Muscle of leg (tissue), 3 donors: ENCODE measurements at regions not wholly inside any gene's neighbourhood (a gene's known extent, or its start where the extent isn't known, plus 50 kb on each side); places are given as distances from the start of the nearest gene placed in this dataset.
A peak's percentile ranks its signal among the peaks of the same experiment; 100 is the strongest.

ENCODE experiments used
- DNase-seq: peaks from one replicate; pipeline ENCODE4 v3.0.0; 2013
- H3K27ac ChIP-seq: one replicate; pipeline ENCODE4 v1.5.1; 2013; ENCODE audit warnings: mild to moderate bottlenecking, low read length, control low read depth
- H3K27me3 ChIP-seq: one replicate; pipeline ENCODE4 v1.6.1; 2013; ENCODE audit warnings: low read length; ENCODE audit not compliant: control insufficient read depth, insufficient read depth
- H3K36me3 ChIP-seq: one replicate; pipeline ENCODE4 v1.6.1; 2013; ENCODE audit warnings: low read length; ENCODE audit not compliant: control insufficient read depth, insufficient read depth
- H3K4me1 ChIP-seq: one replicate; pipeline ENCODE4 v1.6.1; 2013; ENCODE audit warnings: low read length; ENCODE audit not compliant: control insufficient read depth, insufficient read depth
- H3K4me3 ChIP-seq: one replicate; pipeline ENCODE4 v1.5.1; 2013; ENCODE audit warnings: low read length, control low read depth
- H3K9me3 ChIP-seq: replicated peaks from 2 replicates; pipeline ENCODE4 v1.6.1; 2013; ENCODE audit warnings: low read depth, low read length; ENCODE audit not compliant: control insufficient read depth
- WGBS: methylation state at CpG from one replicate; pipeline ENCODE4 v1.1.5; 2013; ENCODE audit warnings: missing lambda C conversion rate; ENCODE audit not compliant: insufficient coverage; 5-methylcytosine and 5-hydroxymethylcytosine counted together

DNA sequence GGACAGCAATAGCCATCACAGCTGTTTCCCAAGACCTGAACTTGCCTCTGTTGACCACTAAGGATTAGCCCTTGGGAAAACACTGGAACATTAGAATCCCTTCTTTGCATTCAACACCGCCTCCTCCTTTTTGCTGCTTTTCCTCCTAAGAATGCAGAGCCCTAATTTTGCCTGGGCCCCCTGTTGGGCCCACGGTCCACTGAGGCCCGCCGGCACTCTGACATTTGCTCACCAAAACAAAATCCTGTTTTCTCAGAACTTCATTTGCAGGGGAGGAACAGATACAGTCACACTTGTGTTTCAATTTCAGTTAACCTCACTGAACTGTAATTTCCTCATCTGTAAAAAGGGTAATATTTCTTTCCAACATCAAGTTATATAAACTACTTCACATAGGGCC, 116.0 kb upstream of the JARID2 start:
- no peak overlapping the region for H3K27ac ChIP-seq
- H3K4me1 ChIP-seq, result no peaks in the 10 kb centered on the region
- WGBS, result 77% methylated on average over 1 of the region's 4 CpGs

DNA sequence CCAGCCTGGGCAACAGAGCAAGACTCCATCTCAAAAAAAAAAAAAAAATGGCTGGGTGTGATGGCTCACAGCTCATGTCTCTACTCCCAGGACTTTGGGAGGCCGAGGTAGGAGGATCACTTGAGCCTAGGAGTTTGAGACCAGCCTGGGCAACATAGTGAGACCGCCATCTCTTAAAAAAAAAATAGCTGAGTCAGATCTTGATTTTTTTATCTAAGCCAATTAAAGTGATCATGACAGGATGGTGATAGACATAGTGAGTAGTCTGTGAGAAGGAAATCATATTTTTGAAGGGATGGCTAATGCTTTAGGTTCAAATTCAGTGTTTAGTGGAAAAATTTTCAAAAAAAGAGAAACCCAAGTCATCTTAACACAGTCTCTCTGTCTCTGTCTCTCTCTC, 114.6 kb upstream of the JARID2 start:
- 100% methylated on average over 1 of the region's 2 CpGs for WGBS
- DNase-seq, result no peak
- Histone ChIP-seq H3K4me3 (no peak overlapping the region), H3K9me3 (no peaks in the 10 kb centered on the region), H3K36me3 (no peaks in the 10 kb centered on the region), H3K27me3 (no peaks in the 10 kb centered on the region), H3K4me1 (no peaks in the 10 kb centered on the region), H3K27ac (no peak overlapping the region)

More for the DNA sequence above, 116.0 kb upstream of the JARID2 start:
- Histone ChIP-seq H3K9me3 (no peaks in the 10 kb centered on the region), H3K4me3 (no peak overlapping the region), H3K36me3 (no peaks in the 10 kb centered on the region), H3K27me3 (no peaks in the 10 kb centered on the region)
- no peak for DNase-seq

DNA sequence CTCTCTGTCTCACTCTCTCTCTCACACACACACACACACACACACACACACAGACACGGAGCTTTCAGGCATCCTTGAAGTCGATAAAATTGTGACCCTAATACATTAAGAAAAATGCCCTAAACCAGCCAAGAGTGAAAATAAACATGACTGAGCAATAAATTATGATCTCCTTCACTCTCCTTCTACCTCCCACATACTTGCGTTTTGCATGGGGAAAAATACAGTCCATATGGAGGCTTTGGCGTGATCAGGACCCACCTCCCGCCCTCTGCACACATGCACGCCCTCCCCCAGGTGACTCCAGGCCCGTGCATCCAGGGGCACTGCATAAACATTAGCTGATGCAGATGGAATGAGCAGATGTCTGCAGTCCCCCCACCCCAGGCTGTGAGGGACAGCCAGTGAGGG, 114.2 kb upstream of the JARID2 start:
- Histone ChIP-seq H3K36me3 (no peaks in the 10 kb centered on the region), H3K4me3 (no peak overlapping the region), H3K27me3 (no peaks in the 10 kb centered on the region), H3K4me1 (no peaks in the 10 kb centered on the region), H3K27ac (no peak overlapping the region), H3K9me3 (no peaks in the 10 kb centered on the region)
- DNase-seq, result no peak
- WGBS, result 13% methylated on average over 3 of the region's 7 CpGs

DNA sequence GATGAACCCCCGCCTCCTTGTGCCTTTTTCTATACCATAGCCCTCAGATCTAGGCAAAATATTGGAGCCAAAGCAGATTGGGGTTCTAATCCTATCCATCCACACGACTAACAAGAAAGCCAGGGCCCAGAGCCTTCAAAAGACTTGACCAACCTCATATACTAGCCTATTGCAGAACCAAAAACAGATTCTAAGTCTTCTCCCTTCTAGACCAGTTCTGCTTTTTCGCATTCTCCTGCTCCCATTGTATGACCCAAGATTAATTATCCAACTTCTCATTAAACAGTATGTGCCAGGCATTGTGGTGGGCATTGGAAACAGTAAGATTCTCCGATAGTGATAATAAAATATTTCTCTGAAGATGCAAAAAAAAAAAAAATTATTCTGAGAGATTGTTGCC, 113.7 kb upstream of the JARID2 start:
- no peaks in the 10 kb centered on the region for H3K9me3 ChIP-seq
- no peaks in the 10 kb centered on the region for H3K36me3 ChIP-seq
- no peaks in the 10 kb centered on the region for H3K4me1 ChIP-seq
- no peak overlapping the region for H3K27ac ChIP-seq
- no peak overlapping the region for H3K4me3 ChIP-seq
- DNase-seq, result no peak
- H3K27me3 ChIP-seq, result no peaks in the 10 kb centered on the region
- WGBS, result 91% methylated on average over 1 of the region's 4 CpGs

DNA sequence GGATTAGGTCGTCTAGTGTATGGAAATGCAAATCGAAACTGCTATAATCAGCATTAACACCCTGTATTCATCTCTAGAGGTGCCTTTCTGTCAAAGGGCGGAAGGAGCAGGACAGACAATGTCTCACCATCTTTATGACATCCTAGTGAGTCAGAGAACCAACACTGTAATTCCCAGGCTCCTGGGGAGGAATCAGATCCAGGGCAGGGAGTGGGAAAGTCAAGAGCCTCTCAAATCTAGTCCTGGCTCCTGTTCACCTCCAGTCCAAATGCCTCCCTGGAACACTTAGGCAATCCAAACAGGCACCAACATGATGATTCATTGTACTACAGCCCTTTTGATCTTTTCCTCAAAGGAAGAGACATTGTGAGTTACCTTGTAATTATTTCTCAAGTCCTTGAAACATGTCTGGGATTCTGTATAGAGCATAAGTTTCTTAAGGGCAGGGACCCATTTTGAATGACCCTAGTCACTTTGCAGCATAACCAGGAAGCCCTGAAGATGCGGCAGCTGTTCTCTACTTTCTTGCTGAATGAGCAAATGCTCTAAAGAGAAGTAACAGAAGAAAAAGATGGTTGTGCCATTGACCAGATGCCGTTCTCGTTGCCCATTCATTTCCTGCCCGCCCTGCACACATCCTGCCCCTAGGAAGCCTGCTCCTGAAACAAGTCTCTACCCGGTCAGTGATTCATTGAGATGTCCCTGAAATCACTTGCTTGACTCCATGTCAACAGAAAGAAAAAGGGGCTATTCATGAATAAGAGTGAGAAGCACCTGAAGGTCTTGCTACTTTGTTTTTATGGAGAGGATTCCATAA, 112.8 kb upstream of the JARID2 start:
- WGBS, result no CpG with 5 or more reads among the region's 8 CpGs
- Histone ChIP-seq H3K9me3 (no peaks in the 10 kb centered on the region), H3K4me3 (no peak overlapping the region), H3K4me1 (no peaks in the 10 kb centered on the region), H3K36me3 (no peaks in the 10 kb centered on the region), H3K27ac (no peak overlapping the region), H3K27me3 (no peaks in the 10 kb centered on the region)
- DNase-seq, result peak; percentile 19

DNA sequence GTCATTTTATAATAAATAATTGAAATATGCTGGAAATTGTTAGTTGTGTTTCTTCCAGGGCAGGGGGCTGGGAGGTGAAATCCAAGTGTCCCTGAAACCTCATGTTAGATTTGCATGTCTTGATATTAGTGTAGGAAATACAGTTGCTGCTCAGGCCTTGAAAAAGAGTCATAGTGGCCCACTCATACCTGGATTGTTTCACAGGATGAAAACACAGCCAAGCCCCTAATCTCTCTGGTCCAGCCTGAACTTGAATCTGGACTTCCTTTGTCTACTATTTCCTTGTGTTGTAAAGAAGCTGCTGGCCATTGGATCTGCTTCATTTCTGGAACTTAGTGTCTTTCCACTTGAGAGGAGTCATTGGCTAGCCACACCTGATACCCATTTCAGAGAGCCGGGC, 108.8 kb upstream of the JARID2 start:
- no CpG with 5 or more reads among the region's 1 CpG for WGBS
- H3K4me1 ChIP-seq, result no peaks in the 10 kb centered on the region
- H3K9me3 ChIP-seq, result no peaks in the 10 kb centered on the region
- H3K27ac ChIP-seq, result no peak overlapping the region
- H3K36me3 ChIP-seq, result no peaks in the 10 kb centered on the region
- no peak overlapping the region for H3K4me3 ChIP-seq
- no peaks in the 10 kb centered on the region for H3K27me3 ChIP-seq
- DNase-seq, result no peak

DNA sequence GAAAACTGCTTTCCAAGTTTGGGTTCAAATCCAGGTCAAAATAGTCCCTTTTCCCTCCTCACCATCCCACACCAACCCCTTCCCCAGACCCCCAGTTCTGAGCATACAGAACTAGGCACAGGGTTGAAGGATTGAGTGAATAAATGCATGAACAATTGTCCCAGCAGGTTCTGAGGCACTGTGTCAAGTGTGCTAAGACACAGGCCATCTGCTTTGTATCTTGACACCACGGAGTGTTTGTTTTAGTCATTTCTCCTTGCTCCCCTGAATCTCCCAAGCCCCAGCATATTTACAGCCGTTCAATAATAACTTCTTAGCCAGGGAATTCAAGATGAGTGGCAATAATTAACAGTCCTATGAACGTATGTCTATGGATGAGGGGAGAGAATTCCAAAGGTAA, 102.8 kb upstream of the JARID2 start:
- WGBS, result 80% methylated on average over 1 of the region's 3 CpGs
- no peak overlapping the region for H3K27ac ChIP-seq

DNA sequence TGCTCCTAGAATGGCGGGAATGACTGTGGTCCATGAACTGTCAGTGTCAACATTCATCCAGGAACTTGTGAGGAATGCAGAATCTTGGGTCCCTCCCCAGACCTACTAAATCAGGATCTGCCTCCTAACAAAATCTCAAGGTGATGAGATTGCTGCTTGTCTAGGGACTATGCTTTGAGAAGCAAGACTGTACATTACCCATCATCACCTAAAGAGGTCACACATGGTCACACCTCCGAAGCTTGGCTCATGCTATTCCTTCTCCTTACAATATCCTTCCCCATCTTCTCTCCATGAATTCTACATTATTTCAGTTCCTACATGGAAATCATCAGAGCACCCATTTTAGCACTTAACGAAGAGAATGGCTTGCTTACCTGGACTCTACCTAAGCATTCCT, 102.3 kb upstream of the JARID2 start:
- no peaks in the 10 kb centered on the region for H3K36me3 ChIP-seq
- peaks cover 2% of the 10 kb centered on the region for H3K4me1 ChIP-seq
- H3K27ac ChIP-seq, result no peak overlapping the region
- no peak for DNase-seq
- no peak overlapping the region for H3K4me3 ChIP-seq
- 60% methylated on average over 1 of the region's 3 CpGs for WGBS
- H3K9me3 ChIP-seq, result no peaks in the 10 kb centered on the region
- H3K27me3 ChIP-seq, result no peaks in the 10 kb centered on the region

More for the DNA sequence above, 102.8 kb upstream of the JARID2 start:
- Histone ChIP-seq H3K4me1 (no peaks in the 10 kb centered on the region), H3K4me3 (no peak overlapping the region), H3K27me3 (no peaks in the 10 kb centered on the region), H3K36me3 (no peaks in the 10 kb centered on the region), H3K9me3 (no peaks in the 10 kb centered on the region)
- no peak for DNase-seq

DNA sequence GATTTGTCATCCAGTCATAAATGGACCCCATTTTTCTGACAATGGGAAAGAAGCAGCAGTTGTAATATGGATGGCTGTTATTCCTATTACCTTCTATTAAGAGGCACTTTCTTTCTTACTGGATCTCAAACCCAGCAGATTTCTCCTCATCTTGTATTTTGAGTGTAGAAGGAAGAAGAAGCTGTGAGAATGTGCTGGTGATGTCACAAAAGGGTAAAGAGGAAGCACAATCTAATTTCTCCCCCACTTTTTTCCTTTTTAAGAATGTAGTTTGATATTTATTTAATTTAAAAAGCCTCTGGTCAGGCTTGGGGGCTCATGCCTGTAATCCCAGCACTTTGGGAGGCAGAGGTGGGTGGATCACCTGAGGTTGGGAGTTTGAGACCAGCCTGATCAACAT, 100.0 kb upstream of the JARID2 start:
- DNase-seq, result no peak
- Histone ChIP-seq H3K36me3 (no peaks in the 10 kb centered on the region), H3K9me3 (no peaks in the 10 kb centered on the region), H3K27ac (no peak overlapping the region), H3K4me1 (peaks cover 2% of the 10 kb centered on the region), H3K4me3 (no peak overlapping the region), H3K27me3 (peaks cover 2% of the 10 kb centered on the region)

DNA sequence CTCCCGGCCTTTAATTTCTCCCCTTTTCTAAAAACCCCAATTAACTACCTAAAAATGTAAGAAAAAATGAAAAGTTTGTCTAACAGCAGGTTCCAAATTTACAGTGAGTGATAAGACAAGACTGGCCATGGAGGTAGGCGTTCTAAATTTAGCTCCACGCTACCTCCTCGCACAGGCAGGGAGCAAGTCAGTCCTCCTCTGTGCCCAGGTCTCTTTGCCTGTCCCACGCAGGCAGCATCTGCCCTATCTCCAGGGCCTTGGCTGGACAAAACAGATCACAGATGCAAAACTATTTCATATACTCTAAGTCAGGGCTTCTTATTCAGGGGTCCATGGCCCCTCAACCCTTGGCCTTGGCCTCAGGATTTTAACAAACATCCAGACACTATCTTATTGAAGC, 98.0 kb upstream of the JARID2 start:
- Histone ChIP-seq H3K4me1 (peaks cover 2% of the 10 kb centered on the region), H3K9me3 (no peaks in the 10 kb centered on the region), H3K4me3 (no peak overlapping the region), H3K27ac (no peak overlapping the region), H3K36me3 (no peaks in the 10 kb centered on the region), H3K27me3 (peaks cover 2% of the 10 kb centered on the region)
- 87% methylated on average over 4 of the region's 5 CpGs for WGBS
- DNase-seq, result no peak
